ENCODE measurements at regions not wholly inside any gene's neighbourhood (a gene's known extent, or its start where the extent isn't known, plus 50 kb on each side); places are given as distances from the start of the nearest gene placed in this dataset.

- ATAC-seq (no peak), DNase-seq (no peak)
- TF ChIP-seq CTCF (IDR thresholded peaks at IDR 0.05 in 4 of 5, conservative IDR thresholded peaks at IDR 0.05 in 1 of 5), result no peak
- no peak for TF ChIP-seq POLR2A (IDR thresholded peaks at IDR 0.05)
- intact Hi-C loops (cut with DNase I; ENCODE audit: low total_unique reads), result no loop called here
- Histone ChIP-seq H3K9me3 (no peaks in the 10 kb centered on the region), H3K36me3 (no peaks in the 10 kb centered on the region), H3K27me3 (no peaks in the 10 kb centered on the region), H3K4me3 (no peak overlapping the region), H3K27ac (no peak overlapping the region), H3K4me1 (no peaks in the 10 kb centered on the region)
- in situ Hi-C loops (cut with MboI; ENCODE audit: low sequenced_read_pairs in 4 of 4), result no loop called here
Measured at GRCh38 chr4:19746377-19746776, 505.3 kb upstream of the SLIT2 start.

DNA sequence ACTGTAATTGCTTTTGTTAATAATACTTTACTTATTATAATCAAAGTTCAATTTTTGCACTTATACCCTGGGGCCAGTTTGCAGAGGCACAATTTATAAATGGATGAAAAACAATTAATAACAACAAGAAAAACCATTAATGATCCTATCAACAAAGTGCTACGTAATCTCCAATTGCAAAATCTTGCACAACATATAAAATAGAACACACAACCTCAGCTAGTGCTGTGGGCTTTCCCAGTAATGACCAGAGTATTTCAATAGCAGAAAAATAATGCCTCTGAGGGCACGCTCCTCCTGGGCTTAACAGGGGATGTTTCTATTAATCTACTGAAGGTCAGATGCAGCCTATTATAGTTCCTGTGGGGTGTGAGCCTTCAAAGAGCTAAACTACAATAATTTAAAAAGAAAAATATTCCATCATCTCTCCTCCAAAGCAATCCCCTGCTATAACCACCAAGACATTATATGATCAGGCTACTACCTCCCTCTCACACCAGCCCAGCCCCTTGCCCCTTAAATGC is 508.5 kb upstream of the SLIT2 start:
- H3K9me3 ChIP-seq, result no peaks in the 10 kb centered on the region
- no peak overlapping the region for H3K4me3 ChIP-seq
- DNase-seq (no peak), ATAC-seq (no peak)
- intact Hi-C loops (cut with DNase I; ENCODE audit: low total_unique reads) (no loop called here), in situ Hi-C loops (cut with MboI; ENCODE audit: low sequenced_read_pairs in 4 of 4) (no loop called here)
- no peak overlapping the region for H3K27ac ChIP-seq
- H3K27me3 ChIP-seq, result no peaks in the 10 kb centered on the region
- H3K4me1 ChIP-seq, result no peaks in the 10 kb centered on the region
- H3K36me3 ChIP-seq, result no peaks in the 10 kb centered on the region
- no peak for TF ChIP-seq CTCF (IDR thresholded peaks at IDR 0.05 in 4 of 5, conservative IDR thresholded peaks at IDR 0.05 in 1 of 5)
- TF ChIP-seq POLR2A (IDR thresholded peaks at IDR 0.05), result no peak

DNA sequence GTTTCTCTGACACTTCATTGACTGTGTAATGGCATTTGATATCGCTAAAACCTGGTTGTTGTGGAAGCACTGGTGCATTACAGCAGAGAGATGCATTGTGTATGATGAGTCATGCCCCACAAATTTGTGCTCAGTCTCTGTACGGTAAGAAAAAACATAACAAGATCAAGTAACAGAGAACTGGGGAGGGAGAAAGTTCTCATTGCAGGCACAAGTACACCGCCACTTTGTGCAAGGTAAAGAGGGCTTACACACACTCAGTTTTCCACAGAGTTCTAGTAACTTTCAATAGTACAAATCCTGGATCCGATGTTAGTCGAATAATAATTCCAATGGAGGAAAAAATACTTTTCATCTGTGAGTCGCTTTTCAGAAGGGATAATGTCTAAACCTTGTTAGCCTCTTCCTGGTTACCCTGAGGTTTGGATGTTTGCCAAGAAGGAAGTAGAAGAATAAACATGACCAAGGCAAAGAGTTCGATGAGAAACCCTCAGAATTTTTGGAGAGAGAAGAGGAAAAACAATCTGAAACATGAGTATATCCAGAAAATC is 512.5 kb upstream of the SLIT2 start:
- Histone ChIP-seq H3K4me3 (no peak overlapping the region), H3K9me3 (no peaks in the 10 kb centered on the region), H3K27ac (no peak overlapping the region), H3K36me3 (no peaks in the 10 kb centered on the region), H3K4me1 (no peaks in the 10 kb centered on the region), H3K27me3 (no peaks in the 10 kb centered on the region)
- in situ Hi-C loops (cut with MboI; ENCODE audit: low sequenced_read_pairs in 4 of 4), result no loop called here
- no peak for ATAC-seq
- TF ChIP-seq CTCF (IDR thresholded peaks at IDR 0.05 in 4 of 5, conservative IDR thresholded peaks at IDR 0.05 in 1 of 5) (no peak), POLR2A (IDR thresholded peaks at IDR 0.05) (no peak)
- DNase-seq, result no peak
- intact Hi-C loops (cut with DNase I; ENCODE audit: low total_unique reads), result no loop called here

DNA sequence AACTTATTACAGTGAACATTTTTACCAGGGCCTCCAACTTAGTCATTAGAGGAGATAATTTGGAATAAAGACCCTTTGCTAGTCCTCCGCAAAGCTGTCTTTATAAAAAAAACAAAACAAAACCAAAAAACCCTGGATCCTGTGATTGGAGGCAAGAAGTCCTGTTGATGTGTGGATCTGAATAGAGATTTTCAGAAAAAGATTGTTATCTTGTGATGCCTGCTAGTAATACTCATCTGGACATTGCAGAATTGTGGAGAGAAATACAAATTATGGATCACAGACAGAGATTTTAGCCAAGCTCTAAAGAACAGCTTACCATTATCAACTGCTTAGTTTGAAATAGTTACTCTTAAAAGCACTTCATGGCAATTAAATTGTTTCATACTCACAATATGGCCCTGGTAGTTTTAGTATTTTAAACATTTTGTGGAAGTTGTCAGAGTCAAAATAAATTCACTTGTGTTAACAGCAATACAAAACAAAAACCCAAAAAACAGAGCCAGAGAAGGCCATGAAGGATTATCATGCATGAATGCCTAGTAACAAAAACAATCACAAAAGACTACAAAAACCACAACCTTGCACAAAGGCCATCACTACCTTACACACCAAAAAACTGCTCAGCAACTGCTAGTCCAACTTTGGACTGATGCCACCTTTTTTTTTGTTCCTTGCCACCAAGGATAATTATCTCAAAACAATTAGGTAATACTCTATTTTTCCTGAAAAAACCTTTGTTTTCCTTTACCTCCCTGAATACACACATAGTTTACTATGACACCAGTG is 514.5 kb upstream of the SLIT2 start:
- no peak for ATAC-seq
- in situ Hi-C loops (cut with MboI; ENCODE audit: low sequenced_read_pairs in 4 of 4), result no loop called here

More for the DNA sequence above, 514.5 kb upstream of the SLIT2 start:
- no peaks in the 10 kb centered on the region for H3K9me3 ChIP-seq
- no peaks in the 10 kb centered on the region for H3K4me1 ChIP-seq
- TF ChIP-seq CTCF (IDR thresholded peaks at IDR 0.05 in 4 of 5, conservative IDR thresholded peaks at IDR 0.05 in 1 of 5), result no peak
- no peak for TF ChIP-seq POLR2A (IDR thresholded peaks at IDR 0.05)
- H3K4me3 ChIP-seq, result no peak overlapping the region
- H3K27ac ChIP-seq, result no peak overlapping the region
- DNase-seq, result no peak
- intact Hi-C loops (cut with DNase I; ENCODE audit: low total_unique reads), result no loop called here
- H3K27me3 ChIP-seq, result no peaks in the 10 kb centered on the region
- no peaks in the 10 kb centered on the region for H3K36me3 ChIP-seq

Measured in gastrocnemius medialis (tissue), 4 donors.